ENCODE measurements at regions not wholly inside any gene's neighbourhood (a gene's known extent, or its start where the extent isn't known, plus 50 kb on each side); places are given as distances from the start of the nearest gene placed in this dataset.

GRCh38 chr2:8594731-8595427 lies 87.0 kb upstream of the ID2 start:
- TF ChIP-seq CTCF (IDR thresholded peaks at IDR 0.05) = no peak
- no peak for TF ChIP-seq POLR2AphosphoS5 (IDR thresholded peaks at IDR 0.05)
- TF ChIP-seq POLR2A (IDR thresholded peaks at IDR 0.05) = no peak
